Ishikawa (cell line): ENCODE measurements at regions not wholly inside any gene's neighbourhood (a gene's known extent, or its start where the extent isn't known, plus 50 kb on each side); places are given as distances from the start of the nearest gene placed in this dataset.

ENCODE experiments used
- CEBPB ChIP-seq: IDR thresholded peaks from 2 replicates; pipeline ENCODE4 v1.6.1; 2012
- CREB1 ChIP-seq: IDR thresholded peaks from 2 replicates; pipeline ENCODE4 v1.6.1; 2012; ENCODE audit warnings: low read depth
- EGR1 ChIP-seq: IDR thresholded peaks from 2 replicates; pipeline ENCODE4 v1.6.1; 2012
- EP300 ChIP-seq: IDR thresholded peaks from 2 replicates; pipeline ENCODE4 v1.6.1; 2012; ENCODE audit warnings: borderline replicate concordance
- FOXM1 ChIP-seq: IDR thresholded peaks from 2 replicates; pipeline ENCODE4 v1.6.1; 2012; ENCODE audit warnings: low read depth, borderline replicate concordance
- NFIC ChIP-seq: IDR thresholded peaks from 2 replicates; pipeline ENCODE4 v1.6.1; 2012
- RAD21 ChIP-seq: IDR thresholded peaks from 2 replicates; pipeline ENCODE4 v1.6.1; 2012; ENCODE audit warnings: low read depth
- TAF1 ChIP-seq: IDR thresholded peaks from 2 replicates; pipeline ENCODE4 v1.6.1; 2012; ENCODE audit warnings: low read depth, mild to moderate bottlenecking
- TCF12 ChIP-seq: IDR thresholded peaks from 2 replicates; pipeline ENCODE4 v1.6.1; 2012; ENCODE audit warnings: low read depth
- TEAD4 ChIP-seq: IDR thresholded peaks from 2 replicates; pipeline ENCODE4 v1.6.1; 2012
- YY1 ChIP-seq: IDR thresholded peaks from 2 replicates; pipeline ENCODE4 v1.6.1; 2012; ENCODE audit warnings: low read depth
- ZBTB7A ChIP-seq: IDR thresholded peaks from 2 replicates; pipeline ENCODE4 v1.6.1; 2012; ENCODE audit warnings: low read depth
- TF ChIP-seq, protein P1 (sequence below): IDR thresholded peaks from 2 replicates; pipeline ENCODE4 v1.6.1; 2012
- TF ChIP-seq, protein P2 (sequence below): IDR thresholded peaks from 2 replicates; pipeline ENCODE4 v1.6.1; 2012
- TF ChIP-seq, protein P3 (sequence below): IDR thresholded peaks from 2 replicates; pipeline ENCODE4 v1.6.1; 2012; ENCODE audit warnings: low read depth, mild to moderate bottlenecking

DNA sequence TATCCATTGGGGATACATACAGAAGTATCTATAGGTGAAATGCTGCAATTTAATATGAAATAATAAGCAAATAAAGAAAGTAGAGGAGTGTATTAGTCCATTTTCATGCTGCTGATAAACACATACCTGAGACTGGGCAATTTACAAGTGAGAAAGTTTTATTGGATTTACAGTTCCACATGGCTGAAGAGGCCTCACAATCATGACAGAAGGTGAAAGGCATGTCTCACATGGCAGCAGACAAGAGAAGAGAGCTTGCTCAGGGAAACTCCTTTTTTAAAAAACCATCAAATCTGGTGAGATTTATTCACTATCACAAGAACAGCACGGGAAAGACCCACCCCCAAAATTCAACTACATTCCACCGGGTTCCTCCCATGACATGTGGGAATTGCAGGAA, 82.8 kb upstream of the TRIM24 start:
- TF ChIP-seq NFIC: no peak
- no peak for TF ChIP-seq EP300
- TF ChIP-seq TEAD4: no peak
- TF ChIP-seq CREB1: no peak
- TF ChIP-seq, protein P1, sequence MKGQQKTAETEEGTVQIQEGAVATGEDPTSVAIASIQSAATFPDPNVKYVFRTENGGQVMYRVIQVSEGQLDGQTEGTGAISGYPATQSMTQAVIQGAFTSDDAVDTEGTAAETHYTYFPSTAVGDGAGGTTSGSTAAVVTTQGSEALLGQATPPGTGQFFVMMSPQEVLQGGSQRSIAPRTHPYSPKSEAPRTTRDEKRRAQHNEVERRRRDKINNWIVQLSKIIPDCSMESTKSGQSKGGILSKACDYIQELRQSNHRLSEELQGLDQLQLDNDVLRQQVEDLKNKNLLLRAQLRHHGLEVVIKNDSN: no peak
- TF ChIP-seq, protein P2, sequence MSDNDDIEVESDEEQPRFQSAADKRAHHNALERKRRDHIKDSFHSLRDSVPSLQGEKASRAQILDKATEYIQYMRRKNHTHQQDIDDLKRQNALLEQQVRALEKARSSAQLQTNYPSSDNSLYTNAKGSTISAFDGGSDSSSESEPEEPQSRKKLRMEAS: no peak
- no peak for TF ChIP-seq RAD21
- TF ChIP-seq CEBPB: no peak
- no peak for TF ChIP-seq EGR1
- TF ChIP-seq, protein P3, sequence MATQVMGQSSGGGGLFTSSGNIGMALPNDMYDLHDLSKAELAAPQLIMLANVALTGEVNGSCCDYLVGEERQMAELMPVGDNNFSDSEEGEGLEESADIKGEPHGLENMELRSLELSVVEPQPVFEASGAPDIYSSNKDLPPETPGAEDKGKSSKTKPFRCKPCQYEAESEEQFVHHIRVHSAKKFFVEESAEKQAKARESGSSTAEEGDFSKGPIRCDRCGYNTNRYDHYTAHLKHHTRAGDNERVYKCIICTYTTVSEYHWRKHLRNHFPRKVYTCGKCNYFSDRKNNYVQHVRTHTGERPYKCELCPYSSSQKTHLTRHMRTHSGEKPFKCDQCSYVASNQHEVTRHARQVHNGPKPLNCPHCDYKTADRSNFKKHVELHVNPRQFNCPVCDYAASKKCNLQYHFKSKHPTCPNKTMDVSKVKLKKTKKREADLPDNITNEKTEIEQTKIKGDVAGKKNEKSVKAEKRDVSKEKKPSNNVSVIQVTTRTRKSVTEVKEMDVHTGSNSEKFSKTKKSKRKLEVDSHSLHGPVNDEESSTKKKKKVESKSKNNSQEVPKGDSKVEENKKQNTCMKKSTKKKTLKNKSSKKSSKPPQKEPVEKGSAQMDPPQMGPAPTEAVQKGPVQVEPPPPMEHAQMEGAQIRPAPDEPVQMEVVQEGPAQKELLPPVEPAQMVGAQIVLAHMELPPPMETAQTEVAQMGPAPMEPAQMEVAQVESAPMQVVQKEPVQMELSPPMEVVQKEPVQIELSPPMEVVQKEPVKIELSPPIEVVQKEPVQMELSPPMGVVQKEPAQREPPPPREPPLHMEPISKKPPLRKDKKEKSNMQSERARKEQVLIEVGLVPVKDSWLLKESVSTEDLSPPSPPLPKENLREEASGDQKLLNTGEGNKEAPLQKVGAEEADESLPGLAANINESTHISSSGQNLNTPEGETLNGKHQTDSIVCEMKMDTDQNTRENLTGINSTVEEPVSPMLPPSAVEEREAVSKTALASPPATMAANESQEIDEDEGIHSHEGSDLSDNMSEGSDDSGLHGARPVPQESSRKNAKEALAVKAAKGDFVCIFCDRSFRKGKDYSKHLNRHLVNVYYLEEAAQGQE: no peak
- no peak for TF ChIP-seq TAF1
- TF ChIP-seq FOXM1: no peak
- no peak for TF ChIP-seq ZBTB7A
- TF ChIP-seq YY1: no peak
- no peak for TF ChIP-seq TCF12

DNA sequence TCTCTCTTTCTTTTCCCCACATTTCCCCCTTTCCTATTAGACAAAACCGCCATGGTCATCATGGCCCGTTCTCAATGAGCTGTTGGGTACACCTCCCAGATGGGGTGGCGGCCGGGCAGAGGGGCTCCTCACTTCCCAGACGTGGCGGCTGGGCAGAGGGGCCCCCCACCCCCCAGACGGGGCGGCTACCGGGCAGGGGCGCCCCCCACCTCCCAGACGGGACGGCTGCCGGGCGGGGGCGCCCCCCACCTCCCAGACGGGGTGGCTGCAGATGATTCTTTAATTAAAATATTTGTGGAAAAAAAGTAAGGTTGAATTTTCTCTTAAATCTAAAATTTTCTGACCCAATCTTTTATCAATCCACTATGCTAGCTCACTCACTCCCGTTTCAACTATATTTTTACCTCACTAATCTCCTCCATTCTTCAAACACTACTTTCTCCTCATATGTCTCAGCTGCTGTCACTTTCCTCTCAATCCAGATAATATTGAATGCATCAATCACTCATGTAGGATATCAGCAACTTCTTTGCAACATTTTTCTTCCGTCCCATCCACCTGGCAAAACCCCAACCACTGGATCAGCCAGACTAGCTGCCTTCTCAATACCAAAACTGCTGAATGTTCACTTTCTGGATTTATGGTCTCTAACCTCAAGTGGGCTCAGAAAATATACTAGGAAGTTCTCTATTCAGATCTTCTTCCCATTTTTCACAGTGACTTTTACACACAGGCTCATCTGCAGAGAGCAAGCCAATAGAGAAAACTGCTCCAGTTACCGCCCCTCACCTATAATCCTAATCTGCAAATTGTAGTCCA, 81.1 kb upstream of the TRIM24 start:
- TF ChIP-seq YY1 (no peak), FOXM1 (no peak), TAF1 (no peak)
- TF ChIP-seq, protein P3: no peak
- TF ChIP-seq, protein P1: no peak

DNA sequence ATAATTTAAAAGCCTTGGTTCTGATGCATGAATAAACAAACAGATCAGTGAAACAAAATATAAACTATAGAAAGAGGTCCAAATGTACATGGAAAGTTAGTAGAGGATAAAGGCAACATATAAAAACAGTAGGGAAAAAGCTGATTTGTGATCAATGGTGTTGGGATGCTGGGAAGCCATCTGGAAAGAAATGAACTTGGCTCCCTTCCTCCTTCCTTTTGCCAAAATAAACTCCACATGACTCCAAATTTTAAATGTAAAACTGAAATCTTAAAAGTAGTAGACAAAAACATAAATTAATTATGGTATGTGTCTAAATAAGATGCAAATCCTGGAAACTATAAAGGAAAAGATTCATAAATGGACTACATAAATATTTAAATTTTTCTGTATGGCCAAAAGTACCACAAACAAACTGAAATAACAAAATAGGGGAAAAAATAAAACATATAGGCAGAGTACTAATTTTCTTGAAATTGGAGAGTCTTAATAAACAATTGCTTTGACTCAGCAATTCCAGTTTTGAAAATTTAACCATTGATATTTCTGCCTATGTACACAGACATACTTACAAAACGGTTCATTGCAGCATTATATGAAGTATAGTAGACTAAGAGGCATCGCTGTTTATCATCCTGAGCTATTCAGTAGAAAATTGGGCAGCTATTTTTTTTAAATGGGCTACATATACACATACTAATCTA, 77.0 kb upstream of the TRIM24 start:
- TF ChIP-seq ZBTB7A (no peak), TEAD4 (no peak), CREB1 (no peak), TAF1 (no peak)

DNA sequence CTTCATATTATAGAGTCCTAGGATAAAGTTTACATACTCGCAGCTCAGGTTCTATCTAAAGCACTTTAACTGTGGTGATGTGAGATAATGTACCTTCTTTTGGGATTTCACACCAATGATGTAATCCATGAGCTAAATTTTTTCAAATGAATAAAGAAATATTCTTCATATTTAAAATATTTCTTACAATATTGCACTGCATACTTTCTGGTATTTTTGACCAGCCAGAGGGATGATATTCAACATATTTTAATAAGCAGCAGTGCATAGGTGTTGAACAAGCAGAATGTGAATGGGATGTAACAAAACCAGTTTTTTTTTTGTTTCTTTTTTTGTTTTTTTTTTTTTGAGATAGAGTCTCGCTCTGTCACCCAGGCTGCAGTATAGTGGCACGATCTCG, 73.2 kb upstream of the TRIM24 start:
- TF ChIP-seq TAF1 (no peak), TEAD4 (no peak), EP300 (no peak), CREB1 (no peak), FOXM1 (no peak), YY1 (no peak), TCF12 (no peak)
- TF ChIP-seq, protein P2: no peak

DNA sequence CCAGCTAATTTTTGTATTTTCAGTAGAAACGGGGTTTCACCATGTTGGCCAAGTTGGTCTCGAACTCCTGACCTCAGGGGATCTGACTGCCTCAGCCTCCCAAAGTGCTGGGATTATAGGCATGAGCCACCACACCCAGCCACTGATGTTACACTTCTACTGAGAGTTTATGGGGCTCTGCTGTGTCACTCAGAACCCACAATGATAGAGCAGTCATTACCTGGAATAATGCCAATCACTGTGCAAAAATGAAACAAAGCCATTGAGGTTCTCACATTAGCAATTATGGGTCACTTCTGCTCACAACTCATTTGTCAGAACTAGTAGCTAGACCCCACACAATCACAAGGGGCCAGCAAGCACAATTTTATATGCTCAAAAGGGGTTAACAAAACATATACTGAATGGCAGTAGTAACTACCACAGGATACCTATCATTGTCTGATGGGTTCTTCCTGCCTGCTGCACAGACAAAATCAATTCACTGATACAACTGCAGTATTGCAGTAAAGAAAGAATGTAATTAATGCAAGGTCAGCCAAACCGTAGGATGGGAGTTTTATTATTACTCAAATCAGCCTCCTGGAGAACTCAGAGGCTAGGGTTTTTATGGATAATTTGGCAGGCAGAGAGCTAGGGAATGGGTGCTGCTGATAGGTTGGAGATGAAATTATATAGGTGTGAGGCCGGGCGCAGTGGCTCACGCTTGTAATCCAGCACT, 72.1 kb upstream of the TRIM24 start:
- TF ChIP-seq ZBTB7A (no peak), NFIC (no peak), TCF12 (no peak), TEAD4 (no peak), EGR1 (no peak)
- TF ChIP-seq, protein P2: no peak
